ENCODE measurements at regions not wholly inside any gene's neighbourhood (a gene's known extent, or its start where the extent isn't known, plus 50 kb on each side); places are given as distances from the start of the nearest gene placed in this dataset.

DNA sequence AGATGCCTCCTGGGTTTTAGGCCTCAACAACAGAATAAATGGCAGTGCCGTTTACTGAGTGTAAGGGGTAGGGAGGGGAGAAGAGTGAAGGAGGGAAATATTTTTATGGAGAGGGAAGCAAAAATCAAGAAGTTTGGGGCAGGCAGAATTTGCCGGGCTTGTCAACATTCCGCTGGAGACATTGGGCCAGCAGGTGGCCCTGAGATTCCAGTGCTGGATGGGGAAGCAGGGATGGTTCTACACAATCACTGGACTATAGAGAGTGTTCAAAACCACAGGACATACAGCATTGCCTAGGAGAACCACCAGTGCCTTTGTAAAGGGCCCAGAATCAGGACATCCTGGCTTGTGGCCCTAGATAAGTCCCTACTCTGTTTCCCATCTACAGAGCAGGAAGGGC lies 598.6 kb upstream of the MGMT start:
- TF ChIP-seq, protein P1, sequence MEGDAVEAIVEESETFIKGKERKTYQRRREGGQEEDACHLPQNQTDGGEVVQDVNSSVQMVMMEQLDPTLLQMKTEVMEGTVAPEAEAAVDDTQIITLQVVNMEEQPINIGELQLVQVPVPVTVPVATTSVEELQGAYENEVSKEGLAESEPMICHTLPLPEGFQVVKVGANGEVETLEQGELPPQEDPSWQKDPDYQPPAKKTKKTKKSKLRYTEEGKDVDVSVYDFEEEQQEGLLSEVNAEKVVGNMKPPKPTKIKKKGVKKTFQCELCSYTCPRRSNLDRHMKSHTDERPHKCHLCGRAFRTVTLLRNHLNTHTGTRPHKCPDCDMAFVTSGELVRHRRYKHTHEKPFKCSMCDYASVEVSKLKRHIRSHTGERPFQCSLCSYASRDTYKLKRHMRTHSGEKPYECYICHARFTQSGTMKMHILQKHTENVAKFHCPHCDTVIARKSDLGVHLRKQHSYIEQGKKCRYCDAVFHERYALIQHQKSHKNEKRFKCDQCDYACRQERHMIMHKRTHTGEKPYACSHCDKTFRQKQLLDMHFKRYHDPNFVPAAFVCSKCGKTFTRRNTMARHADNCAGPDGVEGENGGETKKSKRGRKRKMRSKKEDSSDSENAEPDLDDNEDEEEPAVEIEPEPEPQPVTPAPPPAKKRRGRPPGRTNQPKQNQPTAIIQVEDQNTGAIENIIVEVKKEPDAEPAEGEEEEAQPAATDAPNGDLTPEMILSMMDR (IDR thresholded peaks at IDR 0.05): no peak
- no peak for TF ChIP-seq POLR2A (IDR thresholded peaks at IDR 0.05)
- no peak for TF ChIP-seq EP300 (IDR thresholded peaks at IDR 0.05)

Data from ovary (tissue), 3 donors.